K562 (cell line): ENCODE measurements at regions not wholly inside any gene's neighbourhood (a gene's known extent, or its start where the extent isn't known, plus 50 kb on each side); places are given as distances from the start of the nearest gene placed in this dataset.
A peak's percentile ranks its signal among the peaks of the same experiment; 100 is the strongest.

Experiments used
- ATAC-seq: fragments of 200-7000 bp; cut with Tn5 transposase; 3 replicates; pipeline ENCODE4 v1.9.1; 2020; ENCODE audit warnings: moderate library complexity
- BruUV-seq: library from RNA; stranded (reverse); fragments of 400-500 nt; replicated peaks from 2 replicates; lab custom pipeline; 2021; lab: Mats Ljungman, UMichigan
- CTCF ChIA-PET: fragments of 300-600 bp; formaldehyde crosslinking; extraction: SDS; loops from one replicate; lab custom pipeline; 2021; ENCODE audit warnings: low intra/inter-chr PET ratio; lab: Yijun Ruan, JAX
- POLR2A ChIA-PET: fragments of 300-600, 350-650 bp; sonication (Branson Sonifier 250); formaldehyde crosslinking; extraction: SDS; loops from one replicate; lab custom pipeline; 2021; ENCODE audit warnings: antibody characterized with exemption, inconsistent platforms; lab: Yijun Ruan, JAX
- DNase-seq, 4 experiments: peaks; one replicate each; pipeline versions ENCODE4 v3.0.0 to v3.0.0-alpha.2; 2011 to 2018; ENCODE audit warnings: low spot score in 3 of 4, mixed read lengths in 3 of 4; ENCODE audit errors: extremely low read depth in 1 of 4
- FAIRE-seq: peaks from 2 replicates; lab custom pipeline; 2011; peaks lifted over from hg19 to GRCh38; lab: Jason Lieb, UNC
- H2AFZ ChIP-seq: 2 replicates; pipeline ENCODE4 v1.6.0; 2011; ENCODE audit warnings: low read depth, low read length, control low read depth, inconsistent platforms
- H3K27ac ChIP-seq: fragments of 200-600 bp; 3 replicates; pipeline ENCODE4 v1.8.0; 2011; ENCODE audit warnings: low read depth, mild to moderate bottlenecking, control low read depth, inconsistent platforms, low read length, moderate library complexity, mixed read lengths; ENCODE audit errors: extremely low read depth
- H3K27me3 ChIP-seq, 2 experiments: fragments of 300-600 bp in 1 of 2; 2 replicates in 1 of 2; 3 replicates in 1 of 2; pipeline versions ENCODE4 v1.6.0 to v1.8.0; 2011; ENCODE audit warnings: inconsistent platforms in 2 of 2, low read length in 2 of 2, mild to moderate bottlenecking in 1 of 2, mixed read lengths in 1 of 2, moderate library complexity in 1 of 2; ENCODE audit not compliant: control insufficient read depth in 2 of 2, insufficient read depth in 2 of 2
- H3K36me3 ChIP-seq: fragments of 300-600 bp; 3 replicates; pipeline ENCODE4 v1.8.0; 2011; ENCODE audit warnings: mild to moderate bottlenecking, low read length, inconsistent platforms; ENCODE audit not compliant: control insufficient read depth, insufficient read depth
- H3K4me1 ChIP-seq, 2 experiments: fragments of 200-600 bp in 1 of 2; replicated peaks in 1 of 2; 2 replicates in 1 of 2; 3 replicates in 1 of 2; pipeline versions ENCODE4 v1.5.1 to v1.8.0; 2011; ENCODE audit warnings: inconsistent platforms in 2 of 2, low read length in 2 of 2, mild to moderate bottlenecking in 1 of 2, mixed read lengths in 1 of 2, moderate library complexity in 1 of 2; ENCODE audit not compliant: control insufficient read depth in 2 of 2, insufficient read depth in 2 of 2
- H3K4me2 ChIP-seq: 2 replicates; pipeline ENCODE4 v1.6.1; 2011; ENCODE audit warnings: low read length, control low read depth, inconsistent platforms, mixed read lengths; ENCODE audit not compliant: insufficient read depth
- H3K4me3 ChIP-seq: fragments of 200-600 bp; sonication (generic), shearing (Covaris generic); 2 replicates; pipeline ENCODE4 v1.5.1; 2016; ENCODE audit warnings: control low read depth, inconsistent platforms
- H3K79me2 ChIP-seq: fragments of 200-600 bp; 3 replicates; pipeline ENCODE4 v1.8.0; 2011; ENCODE audit warnings: low read length, inconsistent platforms; ENCODE audit not compliant: control insufficient read depth, insufficient read depth
- H3K9ac ChIP-seq, 2 experiments: 2 replicates each; pipeline versions ENCODE4 v1.6.0 to v1.6.1; 2011; ENCODE audit warnings: low read depth in 2 of 2, low read length in 2 of 2, control low read depth in 1 of 2, inconsistent platforms in 1 of 2, mild to moderate bottlenecking in 1 of 2, mixed read lengths in 1 of 2; ENCODE audit not compliant: insufficient read depth in 1 of 2
- H3K9me1 ChIP-seq: one replicate; pipeline ENCODE4 v1.6.0; 2011; ENCODE audit warnings: inconsistent platforms, mild to moderate bottlenecking, low read length, moderate library complexity; ENCODE audit not compliant: control insufficient read depth, insufficient read depth
- H3K9me3 ChIP-seq: replicated peaks from 2 replicates; pipeline ENCODE4 v1.5.1; 2011; ENCODE audit warnings: low read depth, low read length, inconsistent platforms; ENCODE audit not compliant: control insufficient read depth, insufficient read depth
- H4K20me1 ChIP-seq: replicated peaks from 2 replicates; pipeline ENCODE4 v1.6.1; 2011; ENCODE audit warnings: low read length, inconsistent platforms, mixed read lengths; ENCODE audit not compliant: control insufficient read depth, insufficient read depth
- NR2C2 ChIP-seq, 2 experiments: fragments of 200-800 bp in 1 of 2; sonication (Bioruptor generic) in 1 of 2; sonication (generic) in 1 of 2; formaldehyde crosslinking in 1 of 2; IDR thresholded peaks; 2 replicates each; pipeline versions ENCODE4 v1.6.1 to v1.8.0; 2016 to 2022; ENCODE audit warnings: mild to moderate bottlenecking in 1 of 2, missing compliant biosample characterization in 1 of 2, missing genetic modification characterization in 1 of 2, missing genetic modification reagents in 1 of 2
- TCFL5 ChIP-seq: fragments of 250-450 bp; sonication (Bioruptor Pico); conservative IDR thresholded peaks from 2 replicates; pipeline ENCODE4 v1.6.1; 2021; ENCODE audit warnings: mild to moderate bottlenecking, moderate library complexity, matching md5 sums
- ZFP1 ChIP-seq: fragments of 450-650 bp; formaldehyde crosslinking; IDR thresholded peaks from 2 replicates; pipeline ENCODE4 v1.4.0; 2020; ENCODE audit warnings: mild to moderate bottlenecking, mixed read lengths
- ZNF146 ChIP-seq: IDR thresholded peaks from one replicate; pipeline ENCODE4 v1.6.1; 2018; ENCODE audit warnings: missing compliant biosample characterization; ENCODE audit not compliant: unreplicated experiment
- WGBS: fragments of 100-300 bp; shearing (Covaris generic); methylation state at CpG from one replicate; pipeline ENCODE4 v1.1.6; 2016; ENCODE audit warnings: low coverage, mixed read lengths; ENCODE audit not compliant: insufficient coverage; ENCODE audit errors: missing lambda C conversion rate; 5-methylcytosine and 5-hydroxymethylcytosine counted together
- in situ Hi-C: fragments of 300-500 bp; cut with MboI; formaldehyde crosslinking; loops from 4 replicates; pipeline ENCODE4 v1.15.0; 2018; ENCODE audit warnings: inconsistent platforms, mixed read lengths
- intact Hi-C: fragments of 100-400 bp; cut with micrococcal nuclease; formaldehyde crosslinking; loops from 2 replicates; pipeline ENCODE4 v1.14.2; 2022
- TF ChIP-seq, protein P1 (sequence below), 2 experiments: IDR thresholded peaks; 2 replicates each; pipeline ENCODE4 v1.6.1; 2012; ENCODE audit warnings: improper control_type of control experiment in 2 of 2, low read depth in 2 of 2, low read length in 2 of 2, borderline replicate concordance in 1 of 2
- TF ChIP-seq, protein P2 (sequence below): fragments of 450-650 bp; IDR thresholded peaks from 2 replicates; pipeline ENCODE4 v1.6.1; 2016; ENCODE audit warnings: mild to moderate bottlenecking, moderate library complexity

DNA sequence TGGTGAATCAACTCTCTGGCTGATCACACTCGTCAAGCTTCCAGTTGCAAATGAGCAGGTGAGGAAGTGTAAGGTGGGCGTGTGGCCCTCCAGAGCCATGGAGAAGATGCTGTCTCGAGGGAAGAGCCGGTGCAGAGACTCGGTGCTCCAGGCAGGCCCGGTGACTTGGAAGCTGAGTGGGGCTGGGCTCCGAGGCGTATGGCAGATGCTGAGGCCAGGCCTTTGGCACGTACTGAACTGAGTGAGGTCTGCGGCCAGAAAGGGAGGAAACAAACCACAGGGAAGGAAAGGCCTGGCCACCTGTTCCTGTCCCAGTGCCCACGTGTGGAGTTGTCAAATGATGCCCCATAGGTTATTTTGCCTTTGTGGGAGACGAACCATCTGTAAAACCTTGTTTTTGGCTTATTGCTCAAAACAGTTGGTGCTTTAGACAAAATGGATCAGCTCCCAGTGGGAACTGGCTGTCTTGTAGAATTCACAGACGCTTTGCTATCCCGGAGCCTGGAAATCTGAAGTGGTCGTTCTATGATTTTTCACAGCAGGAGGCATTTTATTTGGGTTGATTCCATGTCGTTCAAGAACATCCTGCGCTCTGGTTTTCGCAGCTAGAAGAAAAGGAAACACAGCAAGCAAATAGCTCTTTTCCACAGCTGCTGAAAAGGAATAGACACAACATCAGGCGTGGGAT lies 117.5 kb upstream of the TMEM18 start:
- H3K79me2 ChIP-seq, result no peaks in the 10 kb centered on the region
- H3K4me2 ChIP-seq, result no peak overlapping the region
- CTCF ChIA-PET, result no interaction called here
- H3K4me3 ChIP-seq, result no peak overlapping the region
- 5% methylated on average over 18 of the region's 19 CpGs for WGBS
- no peaks in the 10 kb centered on the region for H4K20me1 ChIP-seq
- no peak for FAIRE-seq
- no peak overlapping the region for H2AFZ ChIP-seq
- no peak for DNase-seq
- no peaks in the 10 kb centered on the region for H3K36me3 ChIP-seq
- in situ Hi-C loops, result no loop called here
- no peak overlapping the region for H3K9ac ChIP-seq
- TF ChIP-seq, protein P1, sequence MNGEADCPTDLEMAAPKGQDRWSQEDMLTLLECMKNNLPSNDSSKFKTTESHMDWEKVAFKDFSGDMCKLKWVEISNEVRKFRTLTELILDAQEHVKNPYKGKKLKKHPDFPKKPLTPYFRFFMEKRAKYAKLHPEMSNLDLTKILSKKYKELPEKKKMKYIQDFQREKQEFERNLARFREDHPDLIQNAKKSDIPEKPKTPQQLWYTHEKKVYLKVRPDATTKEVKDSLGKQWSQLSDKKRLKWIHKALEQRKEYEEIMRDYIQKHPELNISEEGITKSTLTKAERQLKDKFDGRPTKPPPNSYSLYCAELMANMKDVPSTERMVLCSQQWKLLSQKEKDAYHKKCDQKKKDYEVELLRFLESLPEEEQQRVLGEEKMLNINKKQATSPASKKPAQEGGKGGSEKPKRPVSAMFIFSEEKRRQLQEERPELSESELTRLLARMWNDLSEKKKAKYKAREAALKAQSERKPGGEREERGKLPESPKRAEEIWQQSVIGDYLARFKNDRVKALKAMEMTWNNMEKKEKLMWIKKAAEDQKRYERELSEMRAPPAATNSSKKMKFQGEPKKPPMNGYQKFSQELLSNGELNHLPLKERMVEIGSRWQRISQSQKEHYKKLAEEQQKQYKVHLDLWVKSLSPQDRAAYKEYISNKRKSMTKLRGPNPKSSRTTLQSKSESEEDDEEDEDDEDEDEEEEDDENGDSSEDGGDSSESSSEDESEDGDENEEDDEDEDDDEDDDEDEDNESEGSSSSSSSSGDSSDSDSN (IDR thresholded peaks at IDR 0.05; ENCODE audit: borderline replicate concordance in 1 of 2, low read depth in 2 of 2, low read length in 2 of 2), result no peak
- TF ChIP-seq, protein P2, sequence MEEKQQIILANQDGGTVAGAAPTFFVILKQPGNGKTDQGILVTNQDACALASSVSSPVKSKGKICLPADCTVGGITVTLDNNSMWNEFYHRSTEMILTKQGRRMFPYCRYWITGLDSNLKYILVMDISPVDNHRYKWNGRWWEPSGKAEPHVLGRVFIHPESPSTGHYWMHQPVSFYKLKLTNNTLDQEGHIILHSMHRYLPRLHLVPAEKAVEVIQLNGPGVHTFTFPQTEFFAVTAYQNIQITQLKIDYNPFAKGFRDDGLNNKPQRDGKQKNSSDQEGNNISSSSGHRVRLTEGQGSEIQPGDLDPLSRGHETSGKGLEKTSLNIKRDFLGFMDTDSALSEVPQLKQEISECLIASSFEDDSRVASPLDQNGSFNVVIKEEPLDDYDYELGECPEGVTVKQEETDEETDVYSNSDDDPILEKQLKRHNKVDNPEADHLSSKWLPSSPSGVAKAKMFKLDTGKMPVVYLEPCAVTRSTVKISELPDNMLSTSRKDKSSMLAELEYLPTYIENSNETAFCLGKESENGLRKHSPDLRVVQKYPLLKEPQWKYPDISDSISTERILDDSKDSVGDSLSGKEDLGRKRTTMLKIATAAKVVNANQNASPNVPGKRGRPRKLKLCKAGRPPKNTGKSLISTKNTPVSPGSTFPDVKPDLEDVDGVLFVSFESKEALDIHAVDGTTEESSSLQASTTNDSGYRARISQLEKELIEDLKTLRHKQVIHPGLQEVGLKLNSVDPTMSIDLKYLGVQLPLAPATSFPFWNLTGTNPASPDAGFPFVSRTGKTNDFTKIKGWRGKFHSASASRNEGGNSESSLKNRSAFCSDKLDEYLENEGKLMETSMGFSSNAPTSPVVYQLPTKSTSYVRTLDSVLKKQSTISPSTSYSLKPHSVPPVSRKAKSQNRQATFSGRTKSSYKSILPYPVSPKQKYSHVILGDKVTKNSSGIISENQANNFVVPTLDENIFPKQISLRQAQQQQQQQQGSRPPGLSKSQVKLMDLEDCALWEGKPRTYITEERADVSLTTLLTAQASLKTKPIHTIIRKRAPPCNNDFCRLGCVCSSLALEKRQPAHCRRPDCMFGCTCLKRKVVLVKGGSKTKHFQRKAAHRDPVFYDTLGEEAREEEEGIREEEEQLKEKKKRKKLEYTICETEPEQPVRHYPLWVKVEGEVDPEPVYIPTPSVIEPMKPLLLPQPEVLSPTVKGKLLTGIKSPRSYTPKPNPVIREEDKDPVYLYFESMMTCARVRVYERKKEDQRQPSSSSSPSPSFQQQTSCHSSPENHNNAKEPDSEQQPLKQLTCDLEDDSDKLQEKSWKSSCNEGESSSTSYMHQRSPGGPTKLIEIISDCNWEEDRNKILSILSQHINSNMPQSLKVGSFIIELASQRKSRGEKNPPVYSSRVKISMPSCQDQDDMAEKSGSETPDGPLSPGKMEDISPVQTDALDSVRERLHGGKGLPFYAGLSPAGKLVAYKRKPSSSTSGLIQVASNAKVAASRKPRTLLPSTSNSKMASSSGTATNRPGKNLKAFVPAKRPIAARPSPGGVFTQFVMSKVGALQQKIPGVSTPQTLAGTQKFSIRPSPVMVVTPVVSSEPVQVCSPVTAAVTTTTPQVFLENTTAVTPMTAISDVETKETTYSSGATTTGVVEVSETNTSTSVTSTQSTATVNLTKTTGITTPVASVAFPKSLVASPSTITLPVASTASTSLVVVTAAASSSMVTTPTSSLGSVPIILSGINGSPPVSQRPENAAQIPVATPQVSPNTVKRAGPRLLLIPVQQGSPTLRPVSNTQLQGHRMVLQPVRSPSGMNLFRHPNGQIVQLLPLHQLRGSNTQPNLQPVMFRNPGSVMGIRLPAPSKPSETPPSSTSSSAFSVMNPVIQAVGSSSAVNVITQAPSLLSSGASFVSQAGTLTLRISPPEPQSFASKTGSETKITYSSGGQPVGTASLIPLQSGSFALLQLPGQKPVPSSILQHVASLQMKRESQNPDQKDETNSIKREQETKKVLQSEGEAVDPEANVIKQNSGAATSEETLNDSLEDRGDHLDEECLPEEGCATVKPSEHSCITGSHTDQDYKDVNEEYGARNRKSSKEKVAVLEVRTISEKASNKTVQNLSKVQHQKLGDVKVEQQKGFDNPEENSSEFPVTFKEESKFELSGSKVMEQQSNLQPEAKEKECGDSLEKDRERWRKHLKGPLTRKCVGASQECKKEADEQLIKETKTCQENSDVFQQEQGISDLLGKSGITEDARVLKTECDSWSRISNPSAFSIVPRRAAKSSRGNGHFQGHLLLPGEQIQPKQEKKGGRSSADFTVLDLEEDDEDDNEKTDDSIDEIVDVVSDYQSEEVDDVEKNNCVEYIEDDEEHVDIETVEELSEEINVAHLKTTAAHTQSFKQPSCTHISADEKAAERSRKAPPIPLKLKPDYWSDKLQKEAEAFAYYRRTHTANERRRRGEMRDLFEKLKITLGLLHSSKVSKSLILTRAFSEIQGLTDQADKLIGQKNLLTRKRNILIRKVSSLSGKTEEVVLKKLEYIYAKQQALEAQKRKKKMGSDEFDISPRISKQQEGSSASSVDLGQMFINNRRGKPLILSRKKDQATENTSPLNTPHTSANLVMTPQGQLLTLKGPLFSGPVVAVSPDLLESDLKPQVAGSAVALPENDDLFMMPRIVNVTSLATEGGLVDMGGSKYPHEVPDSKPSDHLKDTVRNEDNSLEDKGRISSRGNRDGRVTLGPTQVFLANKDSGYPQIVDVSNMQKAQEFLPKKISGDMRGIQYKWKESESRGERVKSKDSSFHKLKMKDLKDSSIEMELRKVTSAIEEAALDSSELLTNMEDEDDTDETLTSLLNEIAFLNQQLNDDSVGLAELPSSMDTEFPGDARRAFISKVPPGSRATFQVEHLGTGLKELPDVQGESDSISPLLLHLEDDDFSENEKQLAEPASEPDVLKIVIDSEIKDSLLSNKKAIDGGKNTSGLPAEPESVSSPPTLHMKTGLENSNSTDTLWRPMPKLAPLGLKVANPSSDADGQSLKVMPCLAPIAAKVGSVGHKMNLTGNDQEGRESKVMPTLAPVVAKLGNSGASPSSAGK, result peak; percentile 30; the same call in 1 of the 2 replicates
- no peak for TF ChIP-seq ZNF146
- TF ChIP-seq TCFL5, result no peak
- TF ChIP-seq NR2C2 (CRISPR knock-in tag; IDR thresholded peaks at IDR 0.05), result no peak
- TF ChIP-seq NR2C2 (tag; IDR thresholded peaks at IDR 0.05), result no peak
- no peak for TF ChIP-seq ZFP1 (CRISPR knock-in tag)
- TF ChIP-seq, all 486 proteins: peak for 1
- Histone ChIP-seq H3K9me1 (no peaks in the 10 kb centered on the region), H3K27me3 (peaks cover 14 to 48% of the 10 kb centered on the region in 2 experiments; a peak in 3 of 5 replicates), H3K4me1 (peaks cover 0 to 7% of the 10 kb centered on the region in 2 experiments; a peak in 2 of 5 replicates), H3K9me3 (no peaks in the 10 kb centered on the region), H3K27ac (no peak overlapping the region)
- intact Hi-C loops, result no loop called here
- ATAC-seq, result no peak
- POLR2A ChIA-PET, result interaction anchor here (1.6 kb wide), 1 partner anchor 12 kb away, joined by 5 read pairs; no protein-coding TSS in a partner anchor
- BruUV-seq, result no TSS peak
